BLaER1 (cell line): ENCODE measurements at regions not wholly inside any gene's neighbourhood (a gene's known extent, or its start where the extent isn't known, plus 50 kb on each side); places are given as distances from the start of the nearest gene placed in this dataset.
"Not testable (repeated sequence)": the region's sequence is repeated elsewhere in the genome, so short reads cannot be mapped to it uniquely, and the experiment has no call there.

Source experiments
- H3K27ac ChIP-seq: shearing (Covaris generic); formaldehyde crosslinking; 2 replicates; pipeline ENCODE4 v1.8.1; 2022
- H3K27me3 ChIP-seq: shearing (Covaris generic); formaldehyde crosslinking; 2 replicates; pipeline ENCODE4 v1.8.1; 2022
- H3K36me3 ChIP-seq: shearing (Covaris generic); formaldehyde crosslinking; 2 replicates; pipeline ENCODE4 v1.8.1; 2022
- H3K4me1 ChIP-seq: shearing (Covaris generic); formaldehyde crosslinking; 2 replicates; pipeline ENCODE4 v1.8.1; 2022
- H3K4me2 ChIP-seq: shearing (Covaris generic); formaldehyde crosslinking; 2 replicates; pipeline ENCODE4 v1.8.1; 2022
- H3K4me3 ChIP-seq: shearing (Covaris generic); formaldehyde crosslinking; 2 replicates; pipeline ENCODE4 v1.8.1; 2022
- H3K9ac ChIP-seq: shearing (Covaris generic); formaldehyde crosslinking; 2 replicates; pipeline ENCODE4 v1.8.1; 2022
- H3K9me3 ChIP-seq: shearing (Covaris generic); formaldehyde crosslinking; 2 replicates; pipeline ENCODE4 v1.8.1; 2022
- H4K20me1 ChIP-seq: shearing (Covaris generic); formaldehyde crosslinking; 2 replicates; pipeline ENCODE4 v1.8.1; 2022
- Cebpa-rat ChIP-seq: shearing (Covaris generic); IDR thresholded peaks from 2 replicates; pipeline ENCODE4 v1.8.1; 2022

GRCh38 chr1:67545364-67545763 is 115.2 kb upstream of the SERBP1 start:
- Histone ChIP-seq H4K20me1 (no peaks in the 10 kb centered on the region), H3K4me1 (no peaks in the 10 kb centered on the region), H3K4me2 (no peak overlapping the region), H3K9me3 (no peaks in the 10 kb centered on the region), H3K36me3 (no peaks in the 10 kb centered on the region), H3K9ac (no peak overlapping the region), H3K27ac (no peak overlapping the region), H3K4me3 (no peak overlapping the region), H3K27me3 (no peaks in the 10 kb centered on the region)
- TF ChIP-seq Cebpa-rat = no peak

DNA sequence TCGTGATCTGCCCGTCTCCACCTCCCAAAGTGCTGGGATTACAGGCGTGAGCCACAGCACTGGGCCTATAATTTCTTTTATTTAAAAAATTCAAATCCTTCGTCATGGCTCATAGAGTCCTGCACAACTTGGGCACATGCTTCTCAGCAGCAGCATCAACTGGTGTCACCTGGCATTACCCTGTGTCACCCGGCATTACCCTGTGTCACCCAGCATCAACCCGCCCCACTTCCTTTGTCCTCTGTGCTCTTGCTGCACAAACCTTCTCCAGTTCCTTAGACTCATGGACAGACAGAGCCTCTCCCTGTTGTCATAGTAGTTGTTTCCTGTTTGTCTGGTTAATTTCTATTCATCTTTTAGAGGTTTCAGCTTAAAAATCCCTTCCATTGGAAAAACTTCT is 121.2 kb upstream of the SERBP1 start:
- Histone ChIP-seq H3K4me2 (no peak overlapping the region), H3K9me3 (no peaks in the 10 kb centered on the region), H3K4me3 (no peak overlapping the region), H3K27ac (no peak overlapping the region), H3K36me3 (no peaks in the 10 kb centered on the region), H3K27me3 (no peaks in the 10 kb centered on the region), H4K20me1 (no peaks in the 10 kb centered on the region), H3K4me1 (peaks cover 5% of the 10 kb centered on the region), H3K9ac (no peak overlapping the region)
- TF ChIP-seq Cebpa-rat = no peak

DNA sequence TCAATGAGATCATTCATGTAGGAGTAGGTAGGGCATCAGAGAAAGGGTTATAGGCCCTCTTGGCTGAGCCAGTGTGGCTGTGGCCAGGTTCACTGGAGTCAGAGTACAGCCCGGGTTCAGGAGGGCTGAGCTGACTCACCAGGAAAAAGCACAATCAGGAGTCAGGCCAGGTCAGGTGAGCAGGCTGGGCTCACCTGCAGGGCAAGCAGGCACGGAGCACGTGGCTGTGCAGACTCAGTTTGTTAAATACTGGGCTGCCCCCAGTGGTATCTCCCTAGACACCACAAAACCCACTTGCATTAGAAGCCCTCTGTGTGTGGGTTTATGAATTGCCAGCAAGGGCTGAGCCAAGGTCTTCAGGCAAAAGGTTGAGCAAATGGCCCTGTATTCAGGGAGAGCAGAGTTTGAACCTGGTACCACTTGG is 122.1 kb upstream of the SERBP1 start:
- no peak overlapping the region for H3K9ac ChIP-seq
- TF ChIP-seq Cebpa-rat = no peak

GRCh38 chr1:67554204-67554603 is 124.0 kb upstream of the SERBP1 start:
- H3K4me1 ChIP-seq = peaks cover 19% of the 10 kb centered on the region
- not testable (repeated sequence) for H3K27me3 ChIP-seq, H3K36me3 ChIP-seq, H3K4me3 ChIP-seq, H3K27ac ChIP-seq, H3K4me2 ChIP-seq, H3K9me3 ChIP-seq, H4K20me1 ChIP-seq, H3K9ac ChIP-seq

More for the DNA sequence above, 122.1 kb upstream of the SERBP1 start:
- no peak overlapping the region for H3K4me3 ChIP-seq
- H3K4me2 ChIP-seq = no peak overlapping the region
- H4K20me1 ChIP-seq = no peaks in the 10 kb centered on the region
- H3K9me3 ChIP-seq = no peaks in the 10 kb centered on the region
- H3K27ac ChIP-seq = no peak overlapping the region
- H3K4me1 ChIP-seq = peaks cover 10% of the 10 kb centered on the region
- H3K27me3 ChIP-seq = no peaks in the 10 kb centered on the region
- no peaks in the 10 kb centered on the region for H3K36me3 ChIP-seq

DNA sequence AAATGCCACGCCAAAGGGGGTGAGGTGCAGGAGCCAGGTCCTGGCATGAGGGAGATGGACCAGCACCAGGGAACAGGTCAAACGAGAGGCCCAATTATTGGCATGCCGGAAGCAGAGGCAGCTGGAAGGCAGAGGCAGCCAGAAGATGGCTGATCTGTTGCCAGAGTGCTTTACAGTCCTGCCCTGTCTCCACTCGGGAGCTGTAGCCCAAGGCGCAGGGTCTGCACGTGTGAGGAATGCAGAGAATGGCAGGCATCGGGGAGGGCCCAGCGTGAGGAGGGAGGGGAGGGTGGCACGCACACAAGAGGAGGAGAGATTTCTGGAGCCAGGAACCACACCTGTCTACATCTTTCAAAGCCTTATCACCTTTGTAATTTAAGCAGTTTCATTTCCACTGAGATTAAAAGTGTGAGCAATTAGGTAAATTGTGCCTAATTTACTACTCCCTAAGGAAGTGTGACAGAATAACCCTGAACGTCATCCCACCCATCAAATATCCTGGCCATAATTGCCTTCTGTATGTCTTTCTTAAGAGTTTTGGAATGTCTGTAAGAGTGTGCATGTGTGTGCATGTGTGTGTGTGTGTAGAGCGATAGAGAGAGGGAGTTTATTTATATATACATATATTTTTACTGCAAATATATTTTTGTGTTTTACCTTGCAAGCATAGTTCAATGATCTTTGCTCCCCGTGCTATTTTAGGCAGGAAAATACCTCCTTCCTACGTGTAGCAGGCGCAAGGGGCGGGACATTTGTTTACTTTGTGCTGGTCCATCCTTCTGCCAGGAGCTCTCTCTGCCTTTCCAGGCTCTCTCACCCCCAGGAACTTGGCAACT is 125.5 kb upstream of the SERBP1 start:
- H3K4me1 ChIP-seq = peaks cover 19% of the 10 kb centered on the region
- H3K9me3 ChIP-seq = no peaks in the 10 kb centered on the region
- no peaks in the 10 kb centered on the region for H3K36me3 ChIP-seq
- H4K20me1 ChIP-seq = no peaks in the 10 kb centered on the region
- no peak overlapping the region for H3K9ac ChIP-seq
- H3K27me3 ChIP-seq = no peaks in the 10 kb centered on the region
- peak overlapping the region; percentile 31; the same call in 1 of the 2 replicates for H3K4me2 ChIP-seq
- no peak overlapping the region for H3K27ac ChIP-seq
- no peak overlapping the region for H3K4me3 ChIP-seq
- no peak for TF ChIP-seq Cebpa-rat

DNA sequence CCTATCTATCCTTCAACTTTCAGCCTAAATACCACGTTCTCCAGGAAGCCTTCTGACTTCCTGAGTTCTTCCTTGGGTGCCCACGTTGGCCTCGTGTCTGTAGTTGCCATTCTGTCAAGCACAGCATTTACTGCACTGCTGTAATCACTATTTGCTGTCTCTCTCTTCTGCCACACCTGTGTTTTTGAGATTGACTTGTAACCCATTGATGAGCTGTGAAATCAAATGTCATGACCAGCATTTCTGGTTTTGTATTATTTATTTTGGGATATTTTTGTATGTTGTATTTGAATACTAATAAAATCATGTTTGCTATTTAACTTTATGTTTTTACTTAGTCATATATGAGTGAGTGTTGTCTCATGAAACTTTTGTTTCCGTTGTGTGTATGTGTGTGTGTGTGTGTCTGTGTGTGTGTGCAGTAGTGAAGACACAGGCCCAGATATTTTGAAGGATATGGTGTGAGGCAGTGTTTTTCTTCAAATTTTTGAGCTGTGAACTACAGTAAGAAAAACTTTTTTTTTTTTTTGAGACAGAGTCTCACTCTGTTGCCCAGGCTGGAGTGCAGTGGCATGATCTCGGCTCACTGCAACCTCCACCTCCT is 126.2 kb upstream of the SERBP1 start:
- no peak overlapping the region for H3K9ac ChIP-seq
- no peak for TF ChIP-seq Cebpa-rat
- H3K27me3 ChIP-seq = no peaks in the 10 kb centered on the region
- no peaks in the 10 kb centered on the region for H4K20me1 ChIP-seq
- no peaks in the 10 kb centered on the region for H3K9me3 ChIP-seq
- H3K4me2 ChIP-seq = peak overlapping the region; percentile 31; the same call in 1 of the 2 replicates
- H3K4me1 ChIP-seq = peaks cover 19% of the 10 kb centered on the region
- no peak overlapping the region for H3K4me3 ChIP-seq
- H3K36me3 ChIP-seq = no peaks in the 10 kb centered on the region
- no peak overlapping the region for H3K27ac ChIP-seq

GRCh38 chr1:67557696-67558448 is 127.1 kb upstream of the GADD45A start:
- H3K4me2 ChIP-seq = peak overlapping the region; percentile 40
- no peak overlapping the region for H3K9ac ChIP-seq
- H3K4me1 ChIP-seq = peaks cover 19% of the 10 kb centered on the region
- no peak overlapping the region for H3K27ac ChIP-seq
- no peak for TF ChIP-seq Cebpa-rat
- no peaks in the 10 kb centered on the region for H3K27me3 ChIP-seq
- H3K4me3 ChIP-seq = no peak overlapping the region
- no peaks in the 10 kb centered on the region for H3K9me3 ChIP-seq
- no peaks in the 10 kb centered on the region for H4K20me1 ChIP-seq
- no peaks in the 10 kb centered on the region for H3K36me3 ChIP-seq

GRCh38 chr1:67558449-67559193 is 126.4 kb upstream of the GADD45A start:
- no peaks in the 10 kb centered on the region for H3K9me3 ChIP-seq
- H3K27me3 ChIP-seq = no peaks in the 10 kb centered on the region
- peaks cover 19% of the 10 kb centered on the region for H3K4me1 ChIP-seq
- H3K27ac ChIP-seq = no peak overlapping the region
- H3K4me3 ChIP-seq = no peak overlapping the region
- no peak overlapping the region for H3K9ac ChIP-seq
- H3K36me3 ChIP-seq = no peaks in the 10 kb centered on the region
- no peak overlapping the region for H3K4me2 ChIP-seq
- H4K20me1 ChIP-seq = no peaks in the 10 kb centered on the region
- no peak for TF ChIP-seq Cebpa-rat

GRCh38 chr1:67559222-67559700 is 125.7 kb upstream of the GADD45A start:
- no peaks in the 10 kb centered on the region for H3K27me3 ChIP-seq
- H3K4me3 ChIP-seq = no peak overlapping the region
- H3K9me3 ChIP-seq = no peaks in the 10 kb centered on the region
- H3K36me3 ChIP-seq = no peaks in the 10 kb centered on the region
- no peak overlapping the region for H3K9ac ChIP-seq
- H3K27ac ChIP-seq = no peak overlapping the region
- H3K4me2 ChIP-seq = no peak overlapping the region
- H3K4me1 ChIP-seq = peaks cover 19% of the 10 kb centered on the region
- TF ChIP-seq Cebpa-rat = no peak
- H4K20me1 ChIP-seq = no peaks in the 10 kb centered on the region
